GM10266 (cell line): ENCODE measurements at regions not wholly inside any gene's neighbourhood (a gene's known extent, or its start where the extent isn't known, plus 50 kb on each side); places are given as distances from the start of the nearest gene placed in this dataset.

Experiments used
- DNase-seq: peaks from one replicate; pipeline ENCODE4 v3.0.0; 2012; ENCODE audit errors: extremely low spot score
- CTCF ChIP-seq: IDR thresholded peaks from 2 replicates; pipeline ENCODE4 v1.5.1; 2012; ENCODE audit warnings: mild to moderate bottlenecking, low read depth; ENCODE audit not compliant: control insufficient read depth, insufficient read depth; ENCODE audit errors: missing control alignments

GRCh38 chr16:62644030-62644812 lies 608.0 kb upstream of the CDH8 start:
- no peak for DNase-seq
- no peak for TF ChIP-seq CTCF

GRCh38 chr16:62642677-62643076 lies 606.4 kb upstream of the CDH8 start:
- no peak for TF ChIP-seq CTCF
- DNase-seq, result no peak

- no peak for TF ChIP-seq CTCF
- no peak for DNase-seq
Observed at GRCh38 chr16:62639890-62640289, 603.7 kb upstream of the CDH8 start.

GRCh38 chr16:62638964-62639870 lies 603.0 kb upstream of the CDH8 start:
- no peak for TF ChIP-seq CTCF
- no peak for DNase-seq

GRCh38 chr16:62638324-62638911 lies 602.2 kb upstream of the CDH8 start:
- DNase-seq, result no peak
- no peak for TF ChIP-seq CTCF

GRCh38 chr16:62625326-62625725 lies 589.1 kb upstream of the CDH8 start:
- no peak for DNase-seq
- TF ChIP-seq CTCF, result no peak

GRCh38 chr16:62620275-62620674 lies 584.0 kb upstream of the CDH8 start:
- TF ChIP-seq CTCF, result no peak
- no peak for DNase-seq
